Endothelial cell of umbilical vein (primary cell): ENCODE measurements at regions not wholly inside any gene's neighbourhood (a gene's known extent, or its start where the extent isn't known, plus 50 kb on each side); places are given as distances from the start of the nearest gene placed in this dataset.

ENCODE experiments used
- BruUV-seq: library from RNA; stranded (reverse); fragments of 400-500 nt; replicated peaks from 2 replicates; lab custom pipeline; 2021; lab: Mats Ljungman, UMichigan
- CTCF ChIA-PET: fragments of 300-600, 350-600 bp; sonication (Branson Sonifier 250); formaldehyde crosslinking; loops from one replicate; lab custom pipeline; 2021; ENCODE audit warnings: antibody characterized with exemption, inconsistent platforms; lab: Charles Lee
- POLR2A ChIA-PET: fragments of 300-600, 350-600 bp; sonication (Branson Sonifier 250); formaldehyde crosslinking; loops from one replicate; lab custom pipeline; 2021; ENCODE audit warnings: antibody characterized with exemption, inconsistent platforms; lab: Charles Lee
- DNase-seq: peaks from one replicate; pipeline ENCODE4 v3.0.0-alpha.2; 2011; ENCODE audit warnings: low read depth, low spot score
- FAIRE-seq: peaks from 2 replicates; lab custom pipeline; 2011; peaks lifted over from hg19 to GRCh38; lab: Jason Lieb, UNC
- H2AFZ ChIP-seq: 2 replicates; pipeline ENCODE4 v1.6.0; 2012; ENCODE audit warnings: low read depth, low read length, control low read depth, inconsistent platforms
- H3K27ac ChIP-seq: 2 replicates; pipeline ENCODE4 v1.5.1; 2011; ENCODE audit warnings: low read depth, mild to moderate bottlenecking, control low read depth, low read length, moderate library complexity; ENCODE audit not compliant: insufficient read depth
- H3K27me3 ChIP-seq, 2 experiments: 2 replicates each; pipeline versions ENCODE4 v1.6.0 to v1.6.1; 2011; ENCODE audit warnings: low read length in 2 of 2, mixed read lengths in 1 of 2; ENCODE audit not compliant: control insufficient read depth in 2 of 2, insufficient read depth in 2 of 2
- H3K36me3 ChIP-seq, 2 experiments: 2 replicates in 1 of 2; 3 replicates in 1 of 2; pipeline ENCODE4 v1.5.1; 2011; ENCODE audit warnings: low read length in 2 of 2, mild to moderate bottlenecking in 1 of 2, moderate library complexity in 1 of 2; ENCODE audit not compliant: control insufficient read depth in 2 of 2, insufficient read depth in 2 of 2; ENCODE audit errors: extremely low read depth in 1 of 2
- H3K4me1 ChIP-seq: 3 replicates; pipeline ENCODE4 v1.5.1; 2011; ENCODE audit warnings: mild to moderate bottlenecking, low read length; ENCODE audit not compliant: control insufficient read depth, insufficient read depth; ENCODE audit errors: extremely low read depth
- H3K4me2 ChIP-seq: 2 replicates; pipeline ENCODE4 v1.6.1; 2011; ENCODE audit warnings: low read length, control low read depth, mixed read lengths; ENCODE audit not compliant: insufficient read depth
- H3K4me3 ChIP-seq, 3 experiments: fragments of 200-600 bp in 1 of 3; sonication (generic), shearing (Covaris generic) in 1 of 3; replicated peaks in 1 of 3; 2 replicates each; pipeline ENCODE4 v1.5.1; 2011 to 2016; ENCODE audit warnings: control low read depth in 3 of 3, low read length in 3 of 3, mild to moderate bottlenecking in 2 of 3, inconsistent platforms in 1 of 3, low read depth in 1 of 3, moderate library complexity in 1 of 3; ENCODE audit not compliant: insufficient read depth in 1 of 3
- H3K79me2 ChIP-seq: 2 replicates; pipeline ENCODE4 v1.6.0; 2012; ENCODE audit warnings: low read length, inconsistent platforms; ENCODE audit not compliant: control insufficient read depth, insufficient read depth
- H3K9ac ChIP-seq: replicated peaks from 2 replicates; pipeline ENCODE3; 2011; ENCODE audit warnings: low read length, control low read depth; ENCODE audit not compliant: insufficient read depth; ENCODE audit errors: extremely low read depth
- H3K9me1 ChIP-seq: replicated peaks from 3 replicates; pipeline ENCODE4 v1.6.0; 2011; ENCODE audit warnings: mild to moderate bottlenecking, low read length; ENCODE audit not compliant: control insufficient read depth, insufficient read depth; ENCODE audit errors: extremely low read depth
- H3K9me3 ChIP-seq: replicated peaks from 2 replicates; pipeline ENCODE4 v1.5.1; 2012; ENCODE audit warnings: low read length, inconsistent platforms; ENCODE audit not compliant: control insufficient read depth, insufficient read depth
- H4K20me1 ChIP-seq: replicated peaks from 2 replicates; pipeline ENCODE3; 2011; ENCODE audit warnings: mild to moderate bottlenecking, low read length; ENCODE audit not compliant: control insufficient read depth, insufficient read depth; ENCODE audit errors: extremely low read depth
- CTCF ChIP-seq, 2 donors: IDR thresholded peaks; 1 replicate in 1 of 2; 2 replicates in 1 of 2; pipeline ENCODE4 v1.5.1; 2011; ENCODE audit warnings: low read length in 2 of 2, mild to moderate bottlenecking in 2 of 2, moderate library complexity in 2 of 2, control low read depth in 1 of 2, inconsistent platforms in 1 of 2, low read depth in 1 of 2; ENCODE audit not compliant: insufficient read depth in 1 of 2; ENCODE audit errors: extremely low read depth in 1 of 2
- POLR2AphosphoS5 ChIP-seq: IDR thresholded peaks from 2 replicates; pipeline ENCODE4 v1.6.1; 2012; ENCODE audit warnings: low read depth, mild to moderate bottlenecking, control low read depth, low read length, moderate library complexity; ENCODE audit not compliant: insufficient read depth
- dilution Hi-C: fragments of 300-500 bp; cut with MboI; formaldehyde crosslinking; loops from one replicate; pipeline ENCODE4 v1.15.0; 2019; ENCODE audit warnings: low sequenced_read_pairs; ENCODE audit not compliant: extremely low pct_ligation_motif_present
- intact Hi-C: fragments of 100-400 bp; cut with micrococcal nuclease; formaldehyde crosslinking; loops from one replicate; pipeline ENCODE4 v1.10.0; 2022

GRCh38 chr2:207230261-207231105 lies 64.7 kb upstream of the KLF7 start:
- BruUV-seq = no TSS peak
- CTCF ChIA-PET = interaction anchor here (1.3 to 1.6 kb wide), 3 partner anchors 9 to 249 kb away, joined by 3 to 6 read pairs (median 4); no protein-coding TSS in a partner anchor

More at GRCh38 chr2:207230261-207231105, 64.7 kb upstream of the KLF7 start:
- no peak overlapping the region for H3K9ac ChIP-seq
- intact Hi-C loops = loop anchor here (1.0 kb wide), 1 partner anchor 243 kb away; no protein-coding TSS in a partner anchor
- H3K27me3 ChIP-seq = no peaks in the 10 kb centered on the region
- FAIRE-seq = peak; percentile 60
- H3K4me2 ChIP-seq = no peak overlapping the region
- no peaks in the 10 kb centered on the region for H3K9me1 ChIP-seq
- peak; percentile 32 to 37 for TF ChIP-seq CTCF (IDR thresholded peaks at IDR 0.05; ENCODE audit: extremely low read depth in 1 of 2, insufficient read depth in 1 of 2, low read depth in 1 of 2, low read length in 2 of 2)
- TF ChIP-seq POLR2AphosphoS5 = no peak
- dilution Hi-C loops = no loop called here
- peaks cover 30% of the 10 kb centered on the region for H3K4me1 ChIP-seq
- H3K9me3 ChIP-seq = no peaks in the 10 kb centered on the region
- no peaks in the 10 kb centered on the region for H4K20me1 ChIP-seq
- H3K27ac ChIP-seq = no peak overlapping the region
- H3K36me3 ChIP-seq = no peaks in the 10 kb centered on the region
- peak; percentile 38 for DNase-seq
- no peaks in the 10 kb centered on the region for H3K79me2 ChIP-seq
- H2AFZ ChIP-seq = peak overlapping the region; percentile 20
- H3K4me3 ChIP-seq = no peak overlapping the region
- POLR2A ChIA-PET = no interaction called here
